ENCODE measurements at regions not wholly inside any gene's neighbourhood (a gene's known extent, or its start where the extent isn't known, plus 50 kb on each side); places are given as distances from the start of the nearest gene placed in this dataset.

DNA sequence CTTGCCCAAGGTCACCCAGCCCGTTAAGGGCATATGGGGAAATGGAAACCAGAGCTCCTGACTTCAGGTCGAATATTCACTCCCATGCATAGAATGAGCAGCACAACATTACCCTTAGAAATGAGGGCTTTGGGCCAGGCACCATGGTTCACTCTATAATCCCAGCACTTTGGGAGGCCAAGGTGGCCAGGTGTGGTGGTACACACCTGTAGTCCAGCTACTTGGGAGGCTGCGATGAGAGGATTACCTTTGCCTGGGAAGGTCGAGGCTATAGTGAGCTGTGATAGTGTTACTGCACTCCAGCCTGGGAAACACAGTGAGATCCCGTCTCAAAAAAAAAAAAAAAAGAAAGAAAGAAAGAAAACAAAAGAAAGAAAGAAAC, 341.0 kb upstream of the TMPO start:
- Histone ChIP-seq H3K4me1 (no peaks in the 10 kb centered on the region), H3K9me3 (no peaks in the 10 kb centered on the region), H3K4me3 (no peak overlapping the region), H3K36me3 (no peaks in the 10 kb centered on the region), H3K27me3 (no peaks in the 10 kb centered on the region), H3K27ac (no peak overlapping the region)
- no peak for DNase-seq (ENCODE audit: low spot score in 2 of 2)
- intact Hi-C loops (cut with DNase I; ENCODE audit: low total_unique reads): no loop called here
- TF ChIP-seq POLR2AphosphoS5 (IDR thresholded peaks at IDR 0.05): no peak
- TF ChIP-seq, protein P1, sequence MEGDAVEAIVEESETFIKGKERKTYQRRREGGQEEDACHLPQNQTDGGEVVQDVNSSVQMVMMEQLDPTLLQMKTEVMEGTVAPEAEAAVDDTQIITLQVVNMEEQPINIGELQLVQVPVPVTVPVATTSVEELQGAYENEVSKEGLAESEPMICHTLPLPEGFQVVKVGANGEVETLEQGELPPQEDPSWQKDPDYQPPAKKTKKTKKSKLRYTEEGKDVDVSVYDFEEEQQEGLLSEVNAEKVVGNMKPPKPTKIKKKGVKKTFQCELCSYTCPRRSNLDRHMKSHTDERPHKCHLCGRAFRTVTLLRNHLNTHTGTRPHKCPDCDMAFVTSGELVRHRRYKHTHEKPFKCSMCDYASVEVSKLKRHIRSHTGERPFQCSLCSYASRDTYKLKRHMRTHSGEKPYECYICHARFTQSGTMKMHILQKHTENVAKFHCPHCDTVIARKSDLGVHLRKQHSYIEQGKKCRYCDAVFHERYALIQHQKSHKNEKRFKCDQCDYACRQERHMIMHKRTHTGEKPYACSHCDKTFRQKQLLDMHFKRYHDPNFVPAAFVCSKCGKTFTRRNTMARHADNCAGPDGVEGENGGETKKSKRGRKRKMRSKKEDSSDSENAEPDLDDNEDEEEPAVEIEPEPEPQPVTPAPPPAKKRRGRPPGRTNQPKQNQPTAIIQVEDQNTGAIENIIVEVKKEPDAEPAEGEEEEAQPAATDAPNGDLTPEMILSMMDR (IDR thresholded peaks at IDR 0.05): no peak
- no peak for TF ChIP-seq POLR2A (IDR thresholded peaks at IDR 0.05)

DNA sequence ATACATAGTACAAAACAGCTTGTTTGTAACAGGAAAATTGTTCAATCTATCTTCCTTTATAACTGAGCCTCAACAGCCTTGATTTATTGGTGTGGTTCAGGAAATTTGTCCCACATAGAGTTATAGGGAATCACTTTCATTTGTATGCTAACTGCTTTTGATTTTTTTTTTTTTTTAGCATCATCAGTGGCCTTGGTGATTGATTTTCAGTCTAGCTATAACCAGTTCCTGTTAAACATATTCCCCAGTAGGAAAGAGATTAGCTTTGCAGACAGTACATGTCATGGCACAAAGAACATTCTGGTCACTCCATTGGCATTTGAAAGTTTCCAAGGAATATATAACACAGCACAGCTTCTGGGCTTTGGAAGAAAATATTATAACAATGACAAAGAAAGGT, 337.3 kb upstream of the TMPO start:
- intact Hi-C loops (cut with DNase I; ENCODE audit: low total_unique reads): no loop called here
- DNase-seq (ENCODE audit: low spot score in 2 of 2): no peak
- Histone ChIP-seq H3K27me3 (no peaks in the 10 kb centered on the region), H3K9me3 (no peaks in the 10 kb centered on the region), H3K4me3 (no peak overlapping the region), H3K27ac (no peak overlapping the region), H3K4me1 (no peaks in the 10 kb centered on the region), H3K36me3 (no peaks in the 10 kb centered on the region)
- TF ChIP-seq, protein P1 (IDR thresholded peaks at IDR 0.05): no peak
- TF ChIP-seq POLR2A (IDR thresholded peaks at IDR 0.05) (no peak), POLR2AphosphoS5 (IDR thresholded peaks at IDR 0.05) (no peak)

DNA sequence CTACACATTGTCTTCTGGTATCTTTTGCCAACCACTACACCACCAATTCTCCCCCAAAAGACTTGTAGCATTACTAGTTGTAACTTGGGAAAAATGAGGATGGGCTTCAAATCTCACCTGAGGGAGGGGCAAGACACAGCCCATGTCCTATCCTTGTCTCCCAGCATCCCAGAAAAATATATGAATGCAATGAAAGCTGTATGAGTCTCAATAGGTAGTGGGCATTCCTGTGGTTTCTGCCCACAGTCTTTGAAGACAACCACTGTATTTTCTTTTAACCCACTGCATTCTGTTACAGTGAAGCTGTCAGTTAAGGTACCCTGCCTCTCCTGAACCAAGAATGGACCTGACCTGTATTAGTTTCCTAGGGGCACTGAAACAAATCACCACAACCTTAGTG, 336.2 kb upstream of the TMPO start:
- Histone ChIP-seq H3K9me3 (no peaks in the 10 kb centered on the region), H3K27ac (no peak overlapping the region), H3K36me3 (no peaks in the 10 kb centered on the region), H3K27me3 (no peaks in the 10 kb centered on the region), H3K4me1 (no peaks in the 10 kb centered on the region), H3K4me3 (no peak overlapping the region)
- no peak for TF ChIP-seq POLR2AphosphoS5 (IDR thresholded peaks at IDR 0.05)
- TF ChIP-seq, protein P1 (IDR thresholded peaks at IDR 0.05): no peak
- TF ChIP-seq POLR2A (IDR thresholded peaks at IDR 0.05): no peak
- DNase-seq (ENCODE audit: low spot score in 2 of 2): no peak
- intact Hi-C loops (cut with DNase I; ENCODE audit: low total_unique reads): no loop called here

DNA sequence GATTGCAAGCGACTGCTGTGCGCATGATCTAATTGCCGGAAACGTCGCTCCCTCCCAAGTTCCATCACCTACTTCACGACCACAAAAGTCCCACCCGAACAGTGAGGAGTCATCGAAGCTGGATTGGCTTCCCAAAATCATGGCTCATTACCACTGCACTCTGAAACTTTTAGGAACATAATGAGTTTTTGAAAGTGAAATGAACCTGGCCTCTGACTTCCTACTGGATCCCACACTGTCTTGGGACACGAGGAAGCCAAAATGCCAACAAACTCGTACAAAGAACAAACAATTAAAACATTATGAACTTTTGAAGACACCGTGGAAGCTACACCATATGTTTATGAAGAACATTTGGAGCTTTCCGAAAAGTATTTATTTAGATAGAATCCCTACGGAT, 334.8 kb upstream of the TMPO start:
- intact Hi-C loops (cut with DNase I; ENCODE audit: low total_unique reads): no loop called here
- no peak for DNase-seq (ENCODE audit: low spot score in 2 of 2)
- no peaks in the 10 kb centered on the region for H3K36me3 ChIP-seq
- no peak overlapping the region for H3K4me3 ChIP-seq
- H3K27me3 ChIP-seq: no peaks in the 10 kb centered on the region
- H3K9me3 ChIP-seq: no peaks in the 10 kb centered on the region
- TF ChIP-seq, protein P1 (IDR thresholded peaks at IDR 0.05): no peak
- TF ChIP-seq POLR2A (IDR thresholded peaks at IDR 0.05) (no peak), POLR2AphosphoS5 (IDR thresholded peaks at IDR 0.05) (no peak)
- H3K27ac ChIP-seq: no peak overlapping the region
- H3K4me1 ChIP-seq: no peaks in the 10 kb centered on the region

DNA sequence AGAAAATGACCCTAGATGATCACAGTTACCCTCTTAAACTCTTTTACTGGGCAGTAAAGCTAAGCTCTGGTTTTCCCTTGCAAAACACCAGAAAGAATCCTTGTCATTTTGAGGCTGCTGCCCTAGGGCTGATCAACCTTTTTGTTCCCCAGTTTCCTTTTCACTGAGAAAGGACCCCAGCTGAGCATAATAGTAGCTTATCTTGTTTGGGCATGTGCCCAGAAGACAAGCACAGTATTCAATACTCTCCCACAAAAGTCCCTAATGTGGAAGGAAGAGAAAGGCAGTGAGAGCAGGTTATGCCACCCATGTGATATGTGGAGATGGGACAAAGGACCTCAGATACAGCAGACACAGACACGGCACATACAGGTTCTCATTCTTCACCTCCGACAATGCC, 332.6 kb upstream of the TMPO start:
- Histone ChIP-seq H3K9me3 (no peaks in the 10 kb centered on the region), H3K4me3 (no peak overlapping the region), H3K36me3 (no peaks in the 10 kb centered on the region), H3K4me1 (no peaks in the 10 kb centered on the region), H3K27me3 (no peaks in the 10 kb centered on the region), H3K27ac (no peak overlapping the region)
- no peak for TF ChIP-seq POLR2A (IDR thresholded peaks at IDR 0.05)
- TF ChIP-seq, protein P1 (IDR thresholded peaks at IDR 0.05): no peak
- no peak for TF ChIP-seq POLR2AphosphoS5 (IDR thresholded peaks at IDR 0.05)
- DNase-seq (ENCODE audit: low spot score in 2 of 2): no peak
- intact Hi-C loops (cut with DNase I; ENCODE audit: low total_unique reads): no loop called here

Measured in breast epithelium (tissue), 4 donors.